Thyroid gland (tissue), 4 donors: ENCODE measurements at regions not wholly inside any gene's neighbourhood (a gene's known extent, or its start where the extent isn't known, plus 50 kb on each side); places are given as distances from the start of the nearest gene placed in this dataset.

Experiments
- POLR2A ChIP-seq, 2 donors: fragments of 450-650 bp; IDR thresholded peaks; one replicate each; pipeline ENCODE4 v1.6.1; 2017; ENCODE audit warnings: antibody characterized with exemption in 2 of 2, mild to moderate bottlenecking in 2 of 2, moderate library complexity in 1 of 2
- TF ChIP-seq, protein P1 (sequence below), 6 experiments: fragments of 200-600 bp in 3 of 6; fragments of 450-650 bp in 3 of 6; sonication (generic) in 3 of 6; IDR thresholded peaks; one replicate each; pipeline ENCODE4 v1.5.1; 2016 to 2019; ENCODE audit warnings: antibody characterized with exemption in 6 of 6, mild to moderate bottlenecking in 2 of 6, inconsistent platforms in 1 of 6, moderate library complexity in 1 of 6

DNA sequence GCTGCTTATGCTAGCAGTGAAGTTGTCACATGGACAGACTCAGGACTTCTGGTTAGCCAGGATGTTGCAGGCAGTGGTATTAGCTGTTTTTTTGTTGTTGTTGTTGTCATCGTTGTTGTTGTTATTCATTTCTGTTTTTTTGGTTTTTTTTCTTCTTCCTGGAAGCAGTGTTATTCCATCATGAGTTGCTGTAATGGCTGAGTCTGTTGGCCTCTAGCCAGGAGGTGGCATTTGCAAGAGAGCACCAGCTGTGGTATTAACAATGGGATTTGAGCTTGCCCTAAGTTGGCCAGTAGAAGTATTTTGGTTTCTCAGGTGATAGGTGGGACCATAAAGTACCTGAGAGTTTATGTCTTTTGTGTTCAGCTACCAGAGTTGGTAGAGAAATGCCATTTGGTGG lies 561.1 kb downstream of the KCTD16 start:
- TF ChIP-seq, protein P1, sequence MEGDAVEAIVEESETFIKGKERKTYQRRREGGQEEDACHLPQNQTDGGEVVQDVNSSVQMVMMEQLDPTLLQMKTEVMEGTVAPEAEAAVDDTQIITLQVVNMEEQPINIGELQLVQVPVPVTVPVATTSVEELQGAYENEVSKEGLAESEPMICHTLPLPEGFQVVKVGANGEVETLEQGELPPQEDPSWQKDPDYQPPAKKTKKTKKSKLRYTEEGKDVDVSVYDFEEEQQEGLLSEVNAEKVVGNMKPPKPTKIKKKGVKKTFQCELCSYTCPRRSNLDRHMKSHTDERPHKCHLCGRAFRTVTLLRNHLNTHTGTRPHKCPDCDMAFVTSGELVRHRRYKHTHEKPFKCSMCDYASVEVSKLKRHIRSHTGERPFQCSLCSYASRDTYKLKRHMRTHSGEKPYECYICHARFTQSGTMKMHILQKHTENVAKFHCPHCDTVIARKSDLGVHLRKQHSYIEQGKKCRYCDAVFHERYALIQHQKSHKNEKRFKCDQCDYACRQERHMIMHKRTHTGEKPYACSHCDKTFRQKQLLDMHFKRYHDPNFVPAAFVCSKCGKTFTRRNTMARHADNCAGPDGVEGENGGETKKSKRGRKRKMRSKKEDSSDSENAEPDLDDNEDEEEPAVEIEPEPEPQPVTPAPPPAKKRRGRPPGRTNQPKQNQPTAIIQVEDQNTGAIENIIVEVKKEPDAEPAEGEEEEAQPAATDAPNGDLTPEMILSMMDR (IDR thresholded peaks at IDR 0.05) = no peak
- TF ChIP-seq POLR2A (IDR thresholded peaks at IDR 0.05) = no peak
